ENCODE measurements at regions not wholly inside any gene's neighbourhood (a gene's known extent, or its start where the extent isn't known, plus 50 kb on each side); places are given as distances from the start of the nearest gene placed in this dataset.

GRCh38 chr12:86729739-86730138, 473.5 kb upstream of the MGAT4C start:
- Histone ChIP-seq H3K36me3 (ENCODE audit: control insufficient read depth in 2 of 2, extremely low read depth in 1 of 2, insufficient read depth in 2 of 2, low read length in 2 of 2) (no peaks in the 10 kb centered on the region), H2AFZ (ENCODE audit: low read depth, low read length) (no peak overlapping the region), H3K27ac (ENCODE audit: insufficient read depth, low read depth, low read length) (no peak overlapping the region), H3K4me3 (replicated peaks in 1 of 3; ENCODE audit: insufficient read depth in 1 of 3, low read depth in 1 of 3, low read length in 3 of 3) (no peak overlapping the region), H3K9me3 (replicated peaks; ENCODE audit: control insufficient read depth, insufficient read depth, low read length) (no peaks in the 10 kb centered on the region), H3K9ac (replicated peaks; ENCODE audit: extremely low read depth, insufficient read depth, low read length) (no peak overlapping the region), H3K4me1 (ENCODE audit: control insufficient read depth, extremely low read depth, insufficient read depth, low read length) (peaks cover 8% of the 10 kb centered on the region), H3K4me2 (ENCODE audit: insufficient read depth, low read length) (no peak overlapping the region), H4K20me1 (replicated peaks; ENCODE audit: control insufficient read depth, extremely low read depth, insufficient read depth, low read length) (no peaks in the 10 kb centered on the region), H3K79me2 (ENCODE audit: control insufficient read depth, insufficient read depth, low read length) (no peaks in the 10 kb centered on the region), H3K27me3 (ENCODE audit: control insufficient read depth in 2 of 2, insufficient read depth in 2 of 2, low read length in 2 of 2) (no peaks in the 10 kb centered on the region), H3K9me1 (replicated peaks; ENCODE audit: control insufficient read depth, extremely low read depth, insufficient read depth, low read length) (no peaks in the 10 kb centered on the region)
- no peak for FAIRE-seq
- no peak for DNase-seq (ENCODE audit: low read depth, low spot score)
- dilution Hi-C loops (cut with MboI; ENCODE audit: extremely low pct_ligation_motif_present, low sequenced_read_pairs) (no loop called here), intact Hi-C loops (cut with micrococcal nuclease) (no loop called here)
- TF ChIP-seq POLR2A (IDR thresholded peaks at IDR 0.05; ENCODE audit: low read depth, low read length) (no peak), POLR2AphosphoS5 (IDR thresholded peaks at IDR 0.05; ENCODE audit: insufficient read depth, low read depth, low read length) (no peak)
- ChIA-PET POLR2A (no interaction called here), CTCF (interaction anchor here (1.0 to 1.3 kb wide), 2 partner anchors 10 to 14 kb away, joined by 3 read pairs; no protein-coding TSS in a partner anchor)
- no TSS peak for BruUV-seq (replicated peaks)

GRCh38 chr12:86727160-86727559, 471.0 kb upstream of the MGAT4C start:
- FAIRE-seq (peak; percentile 12), DNase-seq (ENCODE audit: low read depth, low spot score) (peak; percentile 87)
- dilution Hi-C loops (cut with MboI; ENCODE audit: extremely low pct_ligation_motif_present, low sequenced_read_pairs) (no loop called here), intact Hi-C loops (cut with micrococcal nuclease) (loop anchor here (1.0 to 2.0 kb wide), 2 partner anchors 14 to 497 kb away; no protein-coding TSS in a partner anchor)
- Histone ChIP-seq H3K4me1 (ENCODE audit: control insufficient read depth, extremely low read depth, insufficient read depth, low read length) (peaks cover 8% of the 10 kb centered on the region), H2AFZ (ENCODE audit: low read depth, low read length) (no peak overlapping the region), H3K27ac (ENCODE audit: insufficient read depth, low read depth, low read length) (peak overlapping the region; percentile 3), H3K9ac (replicated peaks; ENCODE audit: extremely low read depth, insufficient read depth, low read length) (no peak overlapping the region), H3K4me2 (ENCODE audit: insufficient read depth, low read length) (no peak overlapping the region), H3K36me3 (ENCODE audit: control insufficient read depth in 2 of 2, extremely low read depth in 1 of 2, insufficient read depth in 2 of 2, low read length in 2 of 2) (no peaks in the 10 kb centered on the region), H4K20me1 (replicated peaks; ENCODE audit: control insufficient read depth, extremely low read depth, insufficient read depth, low read length) (no peaks in the 10 kb centered on the region), H3K4me3 (replicated peaks in 1 of 3; ENCODE audit: insufficient read depth in 1 of 3, low read depth in 1 of 3, low read length in 3 of 3) (no peak overlapping the region), H3K27me3 (ENCODE audit: control insufficient read depth in 2 of 2, insufficient read depth in 2 of 2, low read length in 2 of 2) (no peaks in the 10 kb centered on the region), H3K9me3 (replicated peaks; ENCODE audit: control insufficient read depth, insufficient read depth, low read length) (no peaks in the 10 kb centered on the region), H3K79me2 (ENCODE audit: control insufficient read depth, insufficient read depth, low read length) (no peaks in the 10 kb centered on the region), H3K9me1 (replicated peaks; ENCODE audit: control insufficient read depth, extremely low read depth, insufficient read depth, low read length) (no peaks in the 10 kb centered on the region)
- CTCF ChIA-PET = interaction anchor here (0.6 to 1.2 kb wide), 4 partner anchors 12 to 806 kb away, joined by 3 to 6 read pairs (median 4); no protein-coding TSS in a partner anchor
- TF ChIP-seq CTCF (IDR thresholded peaks at IDR 0.05; ENCODE audit: extremely low read depth in 1 of 2, insufficient read depth in 1 of 2, low read depth in 1 of 2, low read length in 2 of 2) (no peak), JUN (IDR thresholded peaks at IDR 0.05; ENCODE audit: borderline replicate concordance, insufficient read depth, insufficient read length, low read depth) (peak; percentile 40), MYC (IDR thresholded peaks at IDR 0.05; ENCODE audit: low read depth, low read length) (no peak), POLR2AphosphoS5 (IDR thresholded peaks at IDR 0.05; ENCODE audit: insufficient read depth, low read depth, low read length) (no peak)
- POLR2A ChIA-PET = no interaction called here
- no TSS peak for BruUV-seq (replicated peaks)

Measured in endothelial cell of umbilical vein (primary cell).